ENCODE measurements at regions not wholly inside any gene's neighbourhood (a gene's known extent, or its start where the extent isn't known, plus 50 kb on each side); places are given as distances from the start of the nearest gene placed in this dataset.

DNA sequence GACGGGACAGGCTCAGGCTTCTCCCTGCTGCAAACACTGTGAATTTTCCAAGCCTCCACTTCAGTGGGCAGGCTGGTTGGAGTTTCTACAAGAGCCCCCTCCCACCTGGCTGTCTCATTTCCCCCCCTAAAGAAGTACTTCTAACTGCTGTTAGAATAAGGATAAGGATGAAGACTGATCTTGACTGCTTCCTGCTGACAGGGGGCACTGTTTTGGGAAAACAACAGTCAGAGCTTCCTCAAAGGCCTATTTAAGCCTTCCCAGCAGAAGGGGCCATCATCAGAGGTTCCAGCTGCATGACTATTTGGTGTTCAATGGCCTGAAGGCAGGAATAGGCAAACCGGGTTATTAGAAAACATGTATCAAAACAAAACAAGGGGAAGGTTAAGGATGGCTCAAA is 1162.8 kb downstream of the DSC3 start:
- Mint-ChIP-seq H3K4me3 (no peak overlapping the region), H3K9me3 (no peaks in the 10 kb centered on the region), H3K36me3 (ENCODE audit: low read depth) (no peaks in the 10 kb centered on the region), H3K27me3 (no peaks in the 10 kb centered on the region), H3K27ac (no peak overlapping the region), H3K4me1 (no peaks in the 10 kb centered on the region)
- POLR2A ChIA-PET = no interaction called here
- DNase-seq (no peak), ATAC-seq (ENCODE audit: low read depth) (no peak)
- TF ChIP-seq, protein P1, sequence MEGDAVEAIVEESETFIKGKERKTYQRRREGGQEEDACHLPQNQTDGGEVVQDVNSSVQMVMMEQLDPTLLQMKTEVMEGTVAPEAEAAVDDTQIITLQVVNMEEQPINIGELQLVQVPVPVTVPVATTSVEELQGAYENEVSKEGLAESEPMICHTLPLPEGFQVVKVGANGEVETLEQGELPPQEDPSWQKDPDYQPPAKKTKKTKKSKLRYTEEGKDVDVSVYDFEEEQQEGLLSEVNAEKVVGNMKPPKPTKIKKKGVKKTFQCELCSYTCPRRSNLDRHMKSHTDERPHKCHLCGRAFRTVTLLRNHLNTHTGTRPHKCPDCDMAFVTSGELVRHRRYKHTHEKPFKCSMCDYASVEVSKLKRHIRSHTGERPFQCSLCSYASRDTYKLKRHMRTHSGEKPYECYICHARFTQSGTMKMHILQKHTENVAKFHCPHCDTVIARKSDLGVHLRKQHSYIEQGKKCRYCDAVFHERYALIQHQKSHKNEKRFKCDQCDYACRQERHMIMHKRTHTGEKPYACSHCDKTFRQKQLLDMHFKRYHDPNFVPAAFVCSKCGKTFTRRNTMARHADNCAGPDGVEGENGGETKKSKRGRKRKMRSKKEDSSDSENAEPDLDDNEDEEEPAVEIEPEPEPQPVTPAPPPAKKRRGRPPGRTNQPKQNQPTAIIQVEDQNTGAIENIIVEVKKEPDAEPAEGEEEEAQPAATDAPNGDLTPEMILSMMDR (IDR thresholded peaks at IDR 0.05) = no peak
- intact Hi-C loops (cut with micrococcal nuclease) = no loop called here
- CTCF ChIA-PET = no interaction called here

DNA sequence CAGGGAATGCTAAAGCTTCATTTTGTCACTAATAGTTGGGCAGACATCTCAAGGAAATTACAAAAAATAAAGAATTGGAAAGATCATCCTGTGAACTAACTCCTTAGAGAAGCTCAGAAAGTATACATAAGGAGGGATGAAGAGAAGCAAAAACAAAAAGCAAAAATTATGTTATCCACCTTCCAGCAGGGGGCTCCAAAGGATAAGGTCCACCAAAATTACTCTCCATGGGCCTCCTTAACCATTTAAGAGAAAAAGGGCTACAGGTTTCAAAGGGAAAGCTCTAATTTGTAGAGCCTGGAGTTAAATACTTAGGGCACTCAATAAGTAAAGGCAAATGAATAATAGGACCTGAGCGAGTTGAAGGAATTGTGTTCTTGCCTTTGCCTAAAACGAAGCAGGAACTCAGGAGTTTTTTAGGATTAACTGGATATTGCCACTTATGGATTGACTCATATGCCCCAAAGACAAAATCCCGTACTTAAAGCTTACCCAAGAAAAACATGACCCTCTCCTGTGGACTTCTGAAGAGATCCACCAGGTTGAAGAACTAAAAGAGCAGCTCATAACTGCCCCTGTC is 1167.9 kb downstream of the DSC3 start:
- no peaks in the 10 kb centered on the region for H3K4me1 Mint-ChIP-seq
- no peak overlapping the region for H3K4me3 Mint-ChIP-seq
- no peaks in the 10 kb centered on the region for H3K9me3 Mint-ChIP-seq
- POLR2A ChIA-PET = no interaction called here
- H3K27me3 Mint-ChIP-seq = no peaks in the 10 kb centered on the region
- no peaks in the 10 kb centered on the region for H3K36me3 Mint-ChIP-seq (ENCODE audit: low read depth)
- no peak overlapping the region for H3K27ac Mint-ChIP-seq
- DNase-seq (no peak), ATAC-seq (ENCODE audit: low read depth) (no peak)
- CTCF ChIA-PET = no interaction called here
- intact Hi-C loops (cut with micrococcal nuclease) = no loop called here
- TF ChIP-seq, protein P1 (IDR thresholded peaks at IDR 0.05) = no peak

DNA sequence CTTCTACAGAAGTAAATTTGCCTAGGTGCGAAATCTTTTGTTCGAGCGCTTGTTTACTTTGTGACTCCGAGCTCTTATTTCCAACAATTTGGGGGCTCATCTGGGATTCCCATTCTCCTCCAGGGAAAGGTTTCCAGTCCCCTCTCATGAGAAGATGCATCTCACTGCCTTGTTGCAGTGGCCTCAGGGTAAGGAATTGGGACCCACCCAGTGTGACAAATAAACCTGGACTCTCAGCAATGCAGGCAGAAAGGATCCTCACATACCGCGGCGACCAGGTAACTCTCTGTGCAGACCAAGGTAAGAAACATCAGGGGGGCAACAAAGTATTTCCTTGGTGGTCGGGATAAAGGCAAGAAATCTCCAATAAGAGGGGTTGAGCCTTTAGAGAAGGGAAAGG is 1169.3 kb downstream of the DSC3 start:
- ChIA-PET CTCF (no interaction called here), POLR2A (no interaction called here)
- no peaks in the 10 kb centered on the region for H3K4me1 Mint-ChIP-seq
- H3K36me3 Mint-ChIP-seq (ENCODE audit: low read depth) = no peaks in the 10 kb centered on the region
- H3K9me3 Mint-ChIP-seq = no peaks in the 10 kb centered on the region
- ATAC-seq (ENCODE audit: low read depth) (no peak), DNase-seq (no peak)
- intact Hi-C loops (cut with micrococcal nuclease) = no loop called here
- TF ChIP-seq, protein P1 (IDR thresholded peaks at IDR 0.05) = no peak
- no peak overlapping the region for H3K4me3 Mint-ChIP-seq
- no peaks in the 10 kb centered on the region for H3K27me3 Mint-ChIP-seq
- no peak overlapping the region for H3K27ac Mint-ChIP-seq

DNA sequence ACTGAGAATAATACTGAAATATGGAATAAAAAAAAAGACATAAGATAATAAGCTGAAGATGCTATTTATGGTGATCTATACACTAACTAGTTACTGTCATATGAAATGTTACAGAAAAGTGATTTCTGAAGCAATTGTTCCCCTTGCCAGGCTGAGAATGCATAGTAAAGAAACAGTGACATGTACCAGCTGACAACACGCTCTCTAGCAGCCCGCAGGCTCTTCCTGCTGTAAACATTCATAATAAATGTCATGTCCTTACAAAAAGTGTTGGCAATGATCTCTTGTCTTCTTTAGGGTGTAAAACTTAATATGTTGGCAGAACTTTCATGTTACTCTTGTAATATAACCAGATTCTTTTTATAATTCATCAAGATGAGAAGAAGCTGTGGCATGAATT is 1171.3 kb downstream of the DSC3 start:
- ATAC-seq (ENCODE audit: low read depth) (no peak), DNase-seq (no peak)
- TF ChIP-seq, protein P1 (IDR thresholded peaks at IDR 0.05) = no peak
- no peaks in the 10 kb centered on the region for H3K4me1 Mint-ChIP-seq
- intact Hi-C loops (cut with micrococcal nuclease) = no loop called here
- CTCF ChIA-PET = no interaction called here
- POLR2A ChIA-PET = no interaction called here
- H3K27ac Mint-ChIP-seq = no peak overlapping the region
- no peak overlapping the region for H3K4me3 Mint-ChIP-seq
- no peaks in the 10 kb centered on the region for H3K27me3 Mint-ChIP-seq
- H3K36me3 Mint-ChIP-seq (ENCODE audit: low read depth) = no peaks in the 10 kb centered on the region
- no peaks in the 10 kb centered on the region for H3K9me3 Mint-ChIP-seq

DNA sequence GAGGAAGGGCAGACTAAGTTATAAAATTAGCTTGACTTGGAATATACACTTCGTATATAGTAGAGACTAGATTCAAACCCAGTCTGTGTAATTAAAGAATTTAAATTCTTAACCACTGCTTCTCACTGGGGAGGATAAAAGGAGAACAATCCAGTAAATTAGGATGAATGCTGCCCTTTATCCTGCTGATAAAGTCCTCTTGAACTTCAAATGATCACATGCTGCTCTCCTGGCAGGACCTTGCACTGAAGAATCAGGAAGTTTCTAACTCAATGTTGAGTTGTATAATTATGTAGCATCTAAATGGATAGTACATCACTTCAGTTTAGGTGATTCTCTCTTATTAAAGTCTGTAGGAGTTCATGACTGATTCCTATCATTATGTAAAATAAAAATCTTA is 1179.7 kb downstream of the DSC3 start:
- CTCF ChIA-PET = no interaction called here
- H3K27me3 Mint-ChIP-seq = no peaks in the 10 kb centered on the region
- DNase-seq (no peak), ATAC-seq (ENCODE audit: low read depth) (no peak)
- H3K4me3 Mint-ChIP-seq = no peak overlapping the region
- no peaks in the 10 kb centered on the region for H3K36me3 Mint-ChIP-seq (ENCODE audit: low read depth)
- H3K4me1 Mint-ChIP-seq = no peaks in the 10 kb centered on the region
- peaks cover 2% of the 10 kb centered on the region for H3K9me3 Mint-ChIP-seq
- POLR2A ChIA-PET = no interaction called here
- no peak overlapping the region for H3K27ac Mint-ChIP-seq
- TF ChIP-seq, protein P1 (IDR thresholded peaks at IDR 0.05) = no peak
- intact Hi-C loops (cut with micrococcal nuclease) = no loop called here
